TTC549 (cell line): ENCODE measurements at regions not wholly inside any gene's neighbourhood (a gene's known extent, or its start where the extent isn't known, plus 50 kb on each side); places are given as distances from the start of the nearest gene placed in this dataset.
"Not testable (repeated sequence)": the region's sequence is repeated elsewhere in the genome, so short reads cannot be mapped to it uniquely, and the experiment has no call there.

Experiments
- FAIRE-seq: peaks from 2 replicates; lab custom pipeline; 2012; peaks lifted over from hg19 to GRCh38; lab: Jason Lieb, UNC

DNA sequence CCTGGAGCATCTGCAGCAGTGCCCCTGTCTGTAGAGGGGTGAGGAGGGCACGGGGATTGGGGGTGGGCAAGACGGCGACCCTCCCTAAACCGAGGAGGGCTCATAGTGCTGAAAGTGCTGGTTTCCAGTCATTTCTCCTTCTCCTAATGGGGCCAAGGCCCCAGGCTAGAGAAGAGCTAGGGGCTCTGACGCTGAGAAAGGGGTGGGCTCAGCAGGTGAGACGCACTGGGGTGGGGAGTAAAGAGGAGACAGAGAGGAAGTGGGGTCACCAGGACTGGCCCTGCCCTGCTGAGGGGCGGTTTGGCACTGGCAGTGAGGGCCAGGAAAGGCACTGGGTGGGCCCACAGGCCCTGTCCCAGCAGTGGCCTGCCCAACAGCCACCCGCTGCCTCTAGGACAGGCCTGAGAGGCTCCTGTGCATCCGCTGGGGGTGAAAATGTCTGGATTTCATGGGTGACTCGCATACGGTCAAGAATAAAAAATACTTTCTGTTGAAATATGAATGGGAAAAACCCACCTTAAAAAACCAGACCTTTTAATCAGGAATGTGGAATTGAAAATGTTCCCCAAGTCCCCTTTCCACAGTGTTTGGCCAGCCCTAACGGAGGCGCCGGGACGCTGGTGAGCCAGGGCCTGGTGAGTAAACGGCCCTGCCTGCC lies 122.4 kb upstream of the SMURF2 start:
- no peak for FAIRE-seq

- no peak for FAIRE-seq
Observed at GRCh38 chr17:64783556-64784352, 121.6 kb upstream of the SMURF2 start.

DNA sequence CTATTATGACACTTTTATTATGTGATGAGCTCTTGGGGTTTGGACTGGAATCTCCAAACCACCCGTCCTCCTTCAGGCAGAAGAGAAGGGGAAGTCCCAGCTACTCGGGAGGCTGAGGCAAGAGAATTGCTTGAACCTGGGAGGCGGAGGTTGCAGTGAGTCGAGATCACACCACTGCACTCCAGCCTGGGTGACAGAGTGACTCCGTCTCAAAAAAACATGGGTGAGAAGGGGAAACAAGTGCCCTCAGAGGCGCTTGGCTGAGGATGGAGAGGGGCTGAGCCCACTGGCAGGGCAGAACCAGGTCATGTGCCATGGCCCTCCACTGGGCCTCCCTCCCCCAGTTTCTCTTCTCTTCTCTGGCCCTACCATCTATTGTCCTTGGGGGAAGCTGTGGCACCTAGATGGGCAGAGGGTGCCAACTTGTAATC lies 120.9 kb upstream of the SMURF2 start:
- FAIRE-seq: no peak

DNA sequence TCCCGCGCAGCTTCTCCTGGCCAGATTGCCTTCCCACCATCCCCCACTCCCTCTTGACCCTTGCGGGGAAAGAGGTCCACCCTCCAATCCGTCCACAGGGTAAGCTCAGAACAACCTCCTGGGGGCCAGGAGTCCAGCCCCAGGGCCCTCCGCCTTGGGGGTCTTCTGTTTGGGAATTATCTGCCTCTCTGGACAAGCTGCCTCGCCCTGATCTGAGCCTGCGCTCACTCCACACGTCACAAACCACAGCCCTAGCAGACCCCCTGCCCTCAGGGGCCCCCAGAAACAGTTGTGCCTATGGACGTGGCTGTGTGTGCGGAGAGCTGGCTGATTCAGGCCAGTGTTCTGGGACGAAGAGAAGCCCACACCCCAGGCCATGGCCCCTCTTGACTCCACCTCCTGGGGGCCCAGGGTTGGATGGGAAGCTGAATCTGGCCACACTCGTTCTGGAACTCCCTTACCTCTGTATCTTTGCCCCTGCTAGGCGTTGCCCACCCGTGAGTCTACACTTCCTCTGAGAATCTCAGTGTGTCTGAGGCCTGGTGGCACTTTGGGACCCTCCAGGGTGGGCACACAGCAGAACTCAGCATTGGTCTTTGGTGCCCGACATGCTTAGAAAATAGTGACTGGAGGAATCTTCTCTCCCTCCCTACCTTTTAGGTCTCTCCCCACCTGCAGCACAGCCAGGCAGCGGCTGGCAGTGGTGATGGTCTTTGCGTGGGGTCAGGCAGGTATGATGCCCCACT lies 119.9 kb upstream of the SMURF2 start:
- FAIRE-seq: no peak

DNA sequence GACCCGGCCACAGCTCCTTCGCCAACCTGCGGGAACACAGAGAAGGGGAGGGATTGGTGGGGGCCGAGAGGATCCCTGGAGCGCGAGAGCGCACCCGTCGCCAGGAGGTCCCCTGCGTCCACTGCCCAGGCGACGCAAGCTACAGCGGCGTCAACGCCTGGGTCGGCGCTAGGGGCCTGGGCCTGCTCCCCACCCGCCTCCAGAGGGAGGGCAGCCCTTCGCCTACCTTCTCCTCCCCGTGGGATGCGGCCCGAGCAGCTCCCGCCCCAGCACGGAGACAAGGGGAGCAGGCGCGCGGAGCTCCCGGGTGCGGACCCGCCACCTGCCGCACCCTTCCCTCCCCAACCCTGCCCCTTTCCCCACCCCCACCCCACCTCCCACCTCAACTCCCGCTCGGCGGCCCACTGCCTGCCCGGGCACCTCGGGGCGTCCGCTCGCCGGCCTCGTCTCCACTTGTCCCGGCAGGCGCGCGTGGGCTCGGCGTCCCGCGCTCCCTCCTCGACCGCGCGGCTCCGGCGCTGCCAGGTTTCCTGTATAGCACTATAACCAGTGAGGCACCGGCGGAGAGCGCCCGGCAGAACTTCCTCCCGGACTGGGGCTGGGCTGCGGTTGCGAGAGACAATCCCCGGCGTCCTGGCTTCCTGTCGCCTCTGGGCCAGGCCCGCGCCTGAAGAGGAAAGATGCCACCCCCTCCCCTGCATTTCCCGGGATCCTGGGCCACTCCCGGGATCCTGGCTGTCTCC lies 119.1 kb upstream of the SMURF2 start:
- no peak for FAIRE-seq

GRCh38 chr17:64780096-64781013 lies 118.2 kb upstream of the SMURF2 start:
- no peak for FAIRE-seq

DNA sequence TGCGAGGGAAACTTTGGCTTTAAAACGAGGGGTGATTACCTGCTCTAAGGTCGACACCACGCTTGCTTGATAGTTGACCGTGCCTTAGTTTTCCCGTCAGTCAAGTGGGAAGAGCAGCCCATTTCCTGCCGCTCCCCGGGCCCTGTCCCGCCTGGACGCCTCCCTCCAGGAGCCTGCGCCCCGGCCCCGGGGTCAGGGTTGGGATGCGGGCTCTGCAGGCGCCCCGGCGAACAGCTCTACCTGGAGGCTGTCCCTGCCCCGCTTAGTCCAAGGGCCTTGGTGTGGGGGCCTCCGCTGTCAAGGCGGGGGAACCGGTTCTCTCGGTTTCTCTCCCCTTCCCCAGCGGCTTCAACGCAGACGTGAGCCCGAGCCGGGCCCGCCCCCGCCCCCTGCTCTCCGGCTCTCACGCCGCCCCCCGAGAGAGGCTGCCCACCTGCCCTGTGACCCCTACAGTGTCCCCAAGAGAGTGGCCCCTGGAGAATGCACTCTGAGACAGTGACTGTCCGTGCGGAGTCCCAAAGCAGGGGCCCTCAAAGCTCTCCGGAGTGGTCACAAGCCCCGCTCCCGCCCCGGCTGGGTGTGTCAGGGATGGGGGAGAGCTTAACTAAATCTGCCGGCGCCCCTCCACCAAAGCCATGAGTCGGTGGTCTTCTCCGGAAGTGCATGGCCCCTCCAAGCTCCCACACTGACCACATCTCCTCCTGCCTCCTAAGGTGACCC lies 117.4 kb upstream of the SMURF2 start:
- no peak for FAIRE-seq

DNA sequence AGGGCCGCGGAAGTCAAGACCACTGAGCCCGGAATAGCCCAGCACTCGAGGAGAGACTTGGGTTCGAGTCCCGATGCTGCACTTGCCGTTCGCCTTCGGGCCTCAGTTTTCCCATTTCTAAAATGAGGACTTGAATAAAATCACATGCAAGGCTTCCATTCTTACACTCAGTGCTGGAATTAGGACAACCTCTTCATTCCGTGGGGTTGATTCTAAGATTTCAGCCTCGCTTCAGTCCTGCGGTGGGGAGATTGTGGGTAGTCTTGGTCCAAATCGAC lies 116.9 kb upstream of the SMURF2 start:
- not testable (repeated sequence) for FAIRE-seq

DNA sequence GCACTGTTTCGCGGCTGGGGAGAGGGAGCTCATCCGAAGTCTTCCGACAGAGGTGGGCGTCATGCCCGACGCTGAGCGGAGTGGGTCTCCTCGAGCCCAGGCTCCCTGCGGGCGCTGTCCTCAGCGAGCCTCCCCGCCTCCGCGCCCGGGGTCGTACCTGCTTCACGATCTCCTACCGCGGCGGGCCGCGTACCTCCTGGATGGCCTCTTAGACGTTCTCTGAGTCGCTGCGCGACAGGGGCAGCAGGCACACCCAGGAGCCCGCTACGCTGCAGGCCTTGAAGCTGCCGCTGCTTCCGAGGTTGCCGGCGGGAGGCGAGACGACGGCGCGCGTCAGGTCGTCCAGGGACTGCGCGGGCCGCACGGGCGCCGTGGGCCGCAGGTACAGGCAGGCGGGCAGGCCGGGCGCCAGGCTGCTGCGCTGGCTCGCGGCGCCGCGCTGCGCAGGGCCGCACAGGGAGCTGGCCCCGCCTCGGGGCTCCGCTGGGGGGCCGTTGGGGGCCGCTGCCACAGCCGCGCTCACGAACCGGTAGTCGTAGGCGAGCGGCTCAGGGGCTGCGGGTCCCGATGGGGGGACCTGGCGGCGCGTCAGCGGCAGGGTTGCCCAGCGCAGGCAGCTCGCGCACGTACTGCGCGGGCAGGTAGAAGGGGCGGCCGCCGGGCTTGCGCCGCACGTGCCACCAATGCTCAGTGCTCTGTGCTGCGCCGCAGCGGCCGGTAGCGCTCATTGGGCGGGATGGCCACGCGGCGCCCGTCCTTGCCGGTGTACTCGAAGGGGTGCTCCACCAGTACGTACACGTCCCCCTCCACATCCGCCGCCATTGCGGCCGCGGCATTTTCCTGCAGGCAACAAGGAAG lies 116.4 kb upstream of the SMURF2 start:
- no peak for FAIRE-seq

GRCh38 chr17:64777415-64778239 lies 115.5 kb upstream of the SMURF2 start:
- FAIRE-seq: no peak

DNA sequence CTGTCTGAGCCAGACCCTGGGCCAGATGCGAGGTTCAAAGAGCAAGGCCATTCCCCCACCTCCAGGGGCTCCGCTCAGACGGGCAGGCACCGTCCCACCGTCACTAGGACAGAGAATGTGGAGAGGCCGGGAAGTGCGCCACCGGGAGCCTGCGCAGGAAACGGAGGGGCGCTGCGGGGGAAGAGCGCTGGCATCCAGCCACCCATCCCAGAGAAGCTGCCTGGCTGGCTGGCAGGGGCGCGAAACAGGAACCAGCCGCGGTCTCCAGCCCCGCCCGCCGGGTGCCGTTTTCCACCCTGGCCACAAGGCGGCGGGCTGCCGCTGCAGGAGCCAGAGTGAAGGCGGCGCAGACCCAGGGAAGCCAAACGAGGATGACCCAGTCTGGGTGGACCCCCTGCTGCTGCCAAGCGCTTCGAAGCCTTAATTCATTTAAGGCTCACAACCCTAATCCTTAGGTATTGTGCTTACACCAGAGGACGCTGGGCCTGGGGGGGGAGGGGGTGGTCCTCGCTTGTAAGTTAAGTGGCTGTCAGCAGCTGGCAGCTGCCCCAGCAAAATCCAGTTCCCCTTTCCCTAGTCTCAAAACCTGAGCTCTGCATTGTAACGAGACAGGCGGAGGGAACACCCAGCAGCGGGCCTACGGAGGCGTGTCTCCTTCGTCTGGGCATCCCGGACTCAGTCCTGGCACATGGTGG lies 114.8 kb upstream of the SMURF2 start:
- not testable (repeated sequence) for FAIRE-seq

DNA sequence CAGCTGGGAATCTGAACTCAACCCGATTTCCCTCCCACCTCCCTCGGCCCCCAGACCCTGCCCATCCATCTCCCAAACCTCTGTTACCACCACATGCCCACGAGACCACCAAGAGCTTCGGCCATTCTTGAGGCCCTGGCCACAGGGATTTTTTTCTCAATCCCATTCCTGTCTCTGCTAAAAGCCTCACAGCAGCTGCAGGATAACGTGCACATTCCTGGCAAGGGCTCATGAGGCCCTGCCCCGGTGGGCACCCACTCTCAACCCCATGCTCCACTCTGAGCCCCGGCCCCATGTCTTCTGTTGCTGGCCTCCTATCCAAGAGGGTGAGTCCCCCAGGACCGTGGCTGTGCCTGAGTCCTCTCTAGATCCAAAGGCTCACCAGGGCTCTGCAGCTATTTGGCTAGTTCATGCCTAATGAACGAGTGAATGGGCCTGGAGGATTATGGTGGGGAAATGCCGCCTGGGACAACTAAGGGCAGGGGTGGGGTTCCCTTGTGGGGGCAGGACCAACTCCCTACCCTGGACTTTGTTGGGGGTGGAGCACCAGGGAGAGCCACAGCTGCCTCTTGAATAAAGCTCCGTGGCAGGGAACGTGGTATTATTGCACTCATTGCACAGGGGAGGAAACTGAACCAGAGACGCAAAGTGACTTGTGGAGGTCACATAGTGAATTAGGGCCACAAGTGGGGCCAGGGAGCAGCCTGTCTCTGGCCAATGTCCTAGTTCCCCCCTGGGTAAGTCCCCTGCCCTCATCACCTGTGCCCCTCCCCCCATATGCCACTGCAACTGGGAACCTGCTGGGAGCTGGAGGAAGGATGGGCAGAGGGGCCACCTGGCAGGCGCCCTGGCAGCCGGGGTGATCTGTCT lies 113.8 kb upstream of the SMURF2 start:
- FAIRE-seq: no peak

DNA sequence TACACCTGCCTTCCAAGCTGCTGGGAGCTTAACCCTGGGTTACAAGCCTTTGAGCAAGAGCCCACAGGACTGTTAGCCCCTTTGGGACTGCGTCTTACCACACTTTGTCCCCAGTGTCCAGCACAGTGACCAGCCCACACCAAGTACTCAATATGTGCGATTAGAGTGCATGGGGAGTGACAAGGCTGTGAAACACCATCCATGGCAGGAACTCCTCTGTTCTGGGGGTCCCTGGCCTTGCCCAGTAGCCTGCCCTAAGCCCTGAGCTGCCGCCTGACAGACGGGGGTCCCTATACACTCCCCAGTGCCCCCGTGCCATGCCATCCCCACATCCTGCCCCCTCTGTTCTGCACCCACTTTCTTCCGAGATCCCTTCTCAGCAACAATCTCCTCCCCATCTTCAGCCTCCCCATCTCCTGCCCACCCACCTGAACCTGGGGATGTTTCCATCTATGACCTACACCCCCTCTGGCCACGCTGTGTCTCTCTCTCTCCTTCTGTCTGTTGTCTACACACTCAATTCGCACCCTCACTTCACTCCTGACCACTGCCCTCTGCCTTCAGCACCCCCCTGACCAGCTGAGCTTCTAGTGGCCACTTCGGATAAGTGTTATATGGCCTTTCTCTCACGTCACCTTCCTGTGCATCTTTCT lies 112.9 kb upstream of the SMURF2 start:
- FAIRE-seq: no peak

DNA sequence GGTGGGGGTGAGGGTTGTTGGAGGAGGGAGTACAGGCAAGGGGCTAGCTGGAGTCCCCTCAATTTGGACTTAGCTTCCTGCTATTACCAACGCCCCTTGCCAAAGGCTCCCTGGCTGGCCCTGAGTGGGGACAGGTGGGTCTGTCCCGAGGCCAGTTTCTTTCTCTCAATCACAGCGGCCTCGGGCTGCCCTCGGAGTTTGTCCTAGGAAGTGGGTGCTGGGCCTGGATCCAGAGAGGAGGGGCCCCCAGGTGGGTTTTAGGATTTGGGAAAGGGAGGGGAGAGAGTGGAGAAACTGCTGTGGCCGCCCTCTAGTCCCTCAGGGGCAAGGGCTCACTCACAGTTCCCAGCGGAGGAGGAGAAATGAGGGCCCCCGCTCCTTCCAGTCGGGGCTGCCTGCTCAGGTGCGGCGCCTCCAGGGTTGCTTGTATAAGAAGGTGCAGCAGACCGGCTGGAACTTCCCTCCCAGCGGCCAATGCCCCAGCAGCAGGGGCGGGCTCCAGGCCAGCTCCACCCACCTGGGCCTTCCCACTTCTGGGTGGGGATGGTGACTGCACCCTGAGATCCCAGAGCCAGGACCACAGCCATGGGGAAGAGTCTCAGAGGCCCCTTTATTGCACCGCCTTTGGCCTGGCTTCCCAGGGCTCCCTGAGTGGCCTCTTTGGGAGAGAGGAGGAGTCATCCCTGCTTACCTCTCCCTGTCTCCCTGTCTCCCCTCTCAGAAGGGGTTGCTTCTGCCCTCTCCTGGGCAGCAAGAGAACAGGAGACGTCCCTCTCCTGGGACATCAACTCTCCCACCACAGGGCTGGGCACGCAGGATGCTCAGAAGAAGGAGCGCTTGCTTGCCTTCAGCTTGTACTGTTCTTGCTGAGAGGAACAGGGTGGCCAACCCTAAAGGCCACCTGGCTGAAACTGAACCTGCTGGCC lies 112.0 kb upstream of the SMURF2 start:
- no peak for FAIRE-seq

DNA sequence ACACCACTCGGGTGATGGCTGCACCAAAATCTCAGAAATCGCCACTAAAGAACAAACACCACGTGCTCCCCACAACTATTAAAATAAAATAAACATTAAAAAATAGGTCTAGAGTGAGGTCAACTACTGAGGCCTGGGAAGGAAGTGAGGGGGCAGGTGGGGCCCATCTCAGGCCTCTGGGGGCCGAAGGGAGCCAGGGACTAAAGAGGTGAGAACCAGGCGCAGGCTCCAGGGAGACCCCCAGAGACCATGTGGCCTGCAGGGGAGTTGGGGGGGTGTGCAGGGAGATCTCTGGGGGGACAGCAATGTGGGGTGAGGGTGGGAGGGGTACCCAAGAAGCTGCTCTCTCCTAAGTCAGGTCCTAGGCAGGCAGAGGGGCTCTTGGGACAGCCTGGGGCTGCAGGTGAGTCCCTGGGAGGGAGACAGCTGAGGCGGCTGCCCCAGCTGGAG lies 111.3 kb upstream of the SMURF2 start:
- FAIRE-seq: no peak

GRCh38 chr17:64772845-64773299 lies 110.8 kb upstream of the SMURF2 start:
- no peak for FAIRE-seq
